Body of pancreas (tissue), 4 donors: ENCODE measurements at regions not wholly inside any gene's neighbourhood (a gene's known extent, or its start where the extent isn't known, plus 50 kb on each side); places are given as distances from the start of the nearest gene placed in this dataset.

ENCODE experiments used
- CTCF ChIP-seq, 7 experiments: fragments of 450-650 bp in 4 of 7; fragments of 200-600 bp in 3 of 7; sonication (generic) in 3 of 7; IDR thresholded peaks; one replicate each; pipeline ENCODE4 v1.5.1; 2016 to 2019; ENCODE audit warnings: antibody characterized with exemption in 7 of 7
- POLR2A ChIP-seq, 3 donors: fragments of 450-650 bp; IDR thresholded peaks; one replicate each; pipeline ENCODE4 v1.6.1; 2016; ENCODE audit warnings: antibody characterized with exemption in 3 of 3, mild to moderate bottlenecking in 2 of 3

GRCh38 chr5:107735558-107735957, 64.8 kb upstream of the EFNA5 start:
- TF ChIP-seq POLR2A (IDR thresholded peaks at IDR 0.05) (no peak), CTCF (IDR thresholded peaks at IDR 0.05) (no peak)
